Esophagus muscularis mucosa (tissue), 4 donors: ENCODE measurements at regions not wholly inside any gene's neighbourhood (a gene's known extent, or its start where the extent isn't known, plus 50 kb on each side); places are given as distances from the start of the nearest gene placed in this dataset.

Source experiments
- CTCF ChIP-seq, 3 experiments: fragments of 200-600 bp in 2 of 3; fragments of 450-650 bp in 1 of 3; sonication (generic) in 2 of 3; IDR thresholded peaks; one replicate each; pipeline ENCODE4 v1.5.1; 2017 to 2019; ENCODE audit warnings: antibody characterized with exemption in 3 of 3, mild to moderate bottlenecking in 2 of 3, moderate library complexity in 1 of 3
- EP300 ChIP-seq: sonication (generic); formaldehyde crosslinking; IDR thresholded peaks from one replicate; pipeline ENCODE4 v1.6.1; 2017; ENCODE audit warnings: antibody characterized with exemption
- POLR2A ChIP-seq: fragments of 450-650 bp; IDR thresholded peaks from one replicate; pipeline ENCODE4 v1.6.1; 2017; ENCODE audit warnings: antibody characterized with exemption, moderate library complexity, mild to moderate bottlenecking, low read depth
- POLR2AphosphoS5 ChIP-seq, 2 donors: sonication (generic); formaldehyde crosslinking; IDR thresholded peaks; one replicate each; pipeline ENCODE4 v1.6.1; 2017; ENCODE audit warnings: antibody characterized with exemption in 2 of 2

GRCh38 chr2:188209218-188209617, 82.5 kb upstream of the GULP1 start:
- no peak for TF ChIP-seq CTCF (IDR thresholded peaks at IDR 0.05)
- TF ChIP-seq POLR2AphosphoS5 (IDR thresholded peaks at IDR 0.05), result no peak
- no peak for TF ChIP-seq POLR2A
- no peak for TF ChIP-seq EP300
